OCI-LY1 (cell line): ENCODE measurements at regions not wholly inside any gene's neighbourhood (a gene's known extent, or its start where the extent isn't known, plus 50 kb on each side); places are given as distances from the start of the nearest gene placed in this dataset.

ENCODE experiments used
- H2AFZ ChIP-seq: fragments of 200-600 bp; sonication (generic), shearing (Covaris generic); 2 replicates; pipeline ENCODE4 v1.6.0; 2014; ENCODE audit warnings: antibody characterized with exemption, mild to moderate bottlenecking, low read length
- H3F3A ChIP-seq: fragments of 200-600 bp; sonication (generic), shearing (Covaris generic); 2 replicates; pipeline ENCODE4 v1.6.0; 2014; ENCODE audit warnings: mild to moderate bottlenecking, antibody characterized with exemption, low read length, moderate library complexity; ENCODE audit not compliant: insufficient read depth
- H3K27ac ChIP-seq: fragments of 200-600 bp; sonication (generic); 2 replicates; pipeline ENCODE4 v1.5.1; 2014; ENCODE audit warnings: low read length, mixed run types, mild to moderate bottlenecking, low read depth; ENCODE audit not compliant: poor library complexity, severe bottlenecking
- H3K27me3 ChIP-seq: fragments of 200-600 bp; sonication (generic); 2 replicates; pipeline ENCODE4 v1.6.0; 2014; ENCODE audit warnings: antibody characterized with exemption, mild to moderate bottlenecking, low read length, moderate library complexity; ENCODE audit not compliant: insufficient read depth
- H3K36me3 ChIP-seq: fragments of 200-600 bp; sonication (generic); 2 replicates; pipeline ENCODE4 v1.6.1; 2014; ENCODE audit warnings: mild to moderate bottlenecking, antibody characterized with exemption, low read length, moderate library complexity, mixed read lengths; ENCODE audit not compliant: insufficient read depth
- H3K4me1 ChIP-seq: fragments of 200-600 bp; sonication (generic); 2 replicates; pipeline ENCODE4 v1.5.1; 2014; ENCODE audit warnings: mild to moderate bottlenecking, low read length, moderate library complexity; ENCODE audit not compliant: insufficient read depth, severe bottlenecking
- H3K4me2 ChIP-seq: fragments of 200-600 bp; sonication (generic), shearing (Covaris generic); 2 replicates; pipeline ENCODE4 v1.6.1; 2014; ENCODE audit warnings: low read length
- H3K4me3 ChIP-seq: fragments of 200-600 bp; sonication (generic); 2 replicates; pipeline ENCODE4 v1.5.1; 2014; ENCODE audit warnings: low read length, low read depth, mild to moderate bottlenecking, mixed read lengths; ENCODE audit not compliant: poor library complexity, severe bottlenecking
- H3K79me2 ChIP-seq: fragments of 200-600 bp; shearing (Covaris generic); 2 replicates; pipeline ENCODE4 v1.6.1; 2016; ENCODE audit warnings: mixed run types, low read length, mixed read lengths; ENCODE audit not compliant: insufficient read depth
- H3K9ac ChIP-seq: fragments of 200-600 bp; sonication (generic), shearing (Covaris generic); 2 replicates; pipeline ENCODE4 v1.6.1; 2014; ENCODE audit warnings: mild to moderate bottlenecking, low read length, mixed read lengths
- H3K9me2 ChIP-seq: fragments of 200-600 bp; sonication (generic), shearing (Covaris generic); 2 replicates; pipeline ENCODE4 v1.6.1; 2014; ENCODE audit warnings: low read depth, mild to moderate bottlenecking, low read length, mixed read lengths
- H3K9me3 ChIP-seq: fragments of 200-600 bp; shearing (Covaris generic); 2 replicates; pipeline ENCODE4 v1.6.1; 2014; ENCODE audit warnings: low read length, mixed read lengths
- H4K20me1 ChIP-seq: fragments of 200-600 bp; sonication (generic), shearing (Covaris generic); 2 replicates; pipeline ENCODE4 v1.6.0; 2016; ENCODE audit warnings: mild to moderate bottlenecking, low read length; ENCODE audit not compliant: insufficient read depth
- EZH2 ChIP-seq: fragments of 200-600 bp; sonication (generic), shearing (Covaris generic); IDR thresholded peaks from 2 replicates; pipeline ENCODE4 v1.8.0; 2017; ENCODE audit warnings: borderline replicate concordance, mixed run types, mild to moderate bottlenecking, antibody characterized with exemption, low read length, moderate library complexity, mixed read lengths
- TF ChIP-seq, protein P1 (sequence below): fragments of 200-600 bp; sonication (generic), shearing (Covaris generic); IDR thresholded peaks from 2 replicates; pipeline ENCODE4 v1.5.1; 2017; ENCODE audit warnings: mild to moderate bottlenecking, antibody characterized with exemption, low read length, moderate library complexity, mixed read lengths

GRCh38 chr12:89985935-89986334, 277.3 kb upstream of the ATP2B1 start:
- H3F3A ChIP-seq = no peaks in the 10 kb centered on the region
- no peaks in the 10 kb centered on the region for H4K20me1 ChIP-seq
- TF ChIP-seq EZH2 = no peak
- TF ChIP-seq, protein P1, sequence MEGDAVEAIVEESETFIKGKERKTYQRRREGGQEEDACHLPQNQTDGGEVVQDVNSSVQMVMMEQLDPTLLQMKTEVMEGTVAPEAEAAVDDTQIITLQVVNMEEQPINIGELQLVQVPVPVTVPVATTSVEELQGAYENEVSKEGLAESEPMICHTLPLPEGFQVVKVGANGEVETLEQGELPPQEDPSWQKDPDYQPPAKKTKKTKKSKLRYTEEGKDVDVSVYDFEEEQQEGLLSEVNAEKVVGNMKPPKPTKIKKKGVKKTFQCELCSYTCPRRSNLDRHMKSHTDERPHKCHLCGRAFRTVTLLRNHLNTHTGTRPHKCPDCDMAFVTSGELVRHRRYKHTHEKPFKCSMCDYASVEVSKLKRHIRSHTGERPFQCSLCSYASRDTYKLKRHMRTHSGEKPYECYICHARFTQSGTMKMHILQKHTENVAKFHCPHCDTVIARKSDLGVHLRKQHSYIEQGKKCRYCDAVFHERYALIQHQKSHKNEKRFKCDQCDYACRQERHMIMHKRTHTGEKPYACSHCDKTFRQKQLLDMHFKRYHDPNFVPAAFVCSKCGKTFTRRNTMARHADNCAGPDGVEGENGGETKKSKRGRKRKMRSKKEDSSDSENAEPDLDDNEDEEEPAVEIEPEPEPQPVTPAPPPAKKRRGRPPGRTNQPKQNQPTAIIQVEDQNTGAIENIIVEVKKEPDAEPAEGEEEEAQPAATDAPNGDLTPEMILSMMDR = no peak
- no peak overlapping the region for H3K4me3 ChIP-seq
- H3K79me2 ChIP-seq = no peaks in the 10 kb centered on the region
- H3K27ac ChIP-seq = no peak overlapping the region
- no peak overlapping the region for H2AFZ ChIP-seq
- no peak overlapping the region for H3K9ac ChIP-seq
- H3K4me2 ChIP-seq = no peak overlapping the region
- no peaks in the 10 kb centered on the region for H3K9me2 ChIP-seq
- no peaks in the 10 kb centered on the region for H3K27me3 ChIP-seq
- H3K36me3 ChIP-seq = no peaks in the 10 kb centered on the region
- peaks cover 12% of the 10 kb centered on the region for H3K4me1 ChIP-seq
- H3K9me3 ChIP-seq = no peaks in the 10 kb centered on the region

GRCh38 chr12:89984846-89985245, 276.2 kb upstream of the ATP2B1 start:
- Histone ChIP-seq H3K9me3 (no peaks in the 10 kb centered on the region), H3K4me2 (no peak overlapping the region), H4K20me1 (no peaks in the 10 kb centered on the region), H3K9me2 (no peaks in the 10 kb centered on the region), H3K27me3 (no peaks in the 10 kb centered on the region), H3K79me2 (no peaks in the 10 kb centered on the region), H3K36me3 (no peaks in the 10 kb centered on the region), H2AFZ (no peak overlapping the region), H3F3A (no peaks in the 10 kb centered on the region), H3K4me3 (no peak overlapping the region), H3K9ac (no peak overlapping the region), H3K27ac (no peak overlapping the region), H3K4me1 (peaks cover 12% of the 10 kb centered on the region)
- TF ChIP-seq, protein P1 = no peak
- TF ChIP-seq EZH2 = no peak

- Histone ChIP-seq H2AFZ (no peak overlapping the region), H3K4me1 (peaks cover 12% of the 10 kb centered on the region), H3K9me2 (no peaks in the 10 kb centered on the region), H3K9me3 (no peaks in the 10 kb centered on the region), H3K27me3 (no peaks in the 10 kb centered on the region), H3K4me2 (no peak overlapping the region), H3K79me2 (no peaks in the 10 kb centered on the region), H3K36me3 (no peaks in the 10 kb centered on the region), H3F3A (no peaks in the 10 kb centered on the region), H3K9ac (no peak overlapping the region), H3K4me3 (no peak overlapping the region), H4K20me1 (no peaks in the 10 kb centered on the region), H3K27ac (no peak overlapping the region)
- TF ChIP-seq, protein P1 = no peak
- TF ChIP-seq EZH2 = no peak
Measured at GRCh38 chr12:89983622-89984021, 275.0 kb upstream of the ATP2B1 start.
